ENCODE measurements at regions not wholly inside any gene's neighbourhood (a gene's known extent, or its start where the extent isn't known, plus 50 kb on each side); places are given as distances from the start of the nearest gene placed in this dataset.

DNA sequence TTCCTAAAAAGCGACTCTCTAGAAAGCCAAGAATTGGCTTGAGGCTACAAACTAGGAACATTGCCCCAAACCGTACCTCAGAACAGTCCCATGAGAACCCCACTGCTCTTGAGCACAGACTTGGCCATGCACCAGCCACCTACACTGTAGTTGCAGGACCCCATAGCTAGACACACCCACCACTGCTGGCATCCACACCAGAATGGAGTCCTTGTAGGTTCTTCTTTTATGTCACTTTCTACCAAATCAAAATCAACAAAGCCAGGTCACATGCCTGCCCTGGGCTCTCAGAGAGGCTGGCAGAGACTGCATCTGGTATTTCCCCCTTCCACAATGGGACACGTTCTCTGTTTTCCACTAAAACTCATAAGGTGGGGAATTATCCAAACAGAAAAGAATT, 290.5 kb downstream of the SHOX2 start:
- Histone ChIP-seq H4K91ac (ENCODE audit: insufficient read length, low read depth, low read length) (no peak overlapping the region), H2AK5ac (ENCODE audit: insufficient read length, low read length) (no peak overlapping the region), H3T11ph (ENCODE audit: low read length) (no peak overlapping the region), H2BK5ac (ENCODE audit: insufficient read length, low read length) (no peak overlapping the region), H2BK12ac (ENCODE audit: insufficient read length, low read depth, low read length) (no peak overlapping the region), H4K8ac (replicated peaks; ENCODE audit: insufficient read length, low read depth, low read length) (no peak overlapping the region), H3K56ac (ENCODE audit: insufficient read length, low read depth, low read length) (no peak overlapping the region), H2AFZ (ENCODE audit: low read length) (no peak overlapping the region), H2BK15ac (ENCODE audit: low read depth, low read length) (no peak overlapping the region), H3K27ac (ENCODE audit: insufficient read length, low read depth, low read length) (no peak overlapping the region), H3K79me1 (ENCODE audit: insufficient read depth, low read depth, low read length, poor library complexity, severe bottlenecking) (no peaks in the 10 kb centered on the region), H3K9ac (ENCODE audit: extremely low read depth, insufficient read length, low read length) (no peak overlapping the region), H3K27me3 (ENCODE audit: insufficient read depth, low read length) (no peaks in the 10 kb centered on the region), H2BK120ac (ENCODE audit: low read depth, low read length, poor library complexity, severe bottlenecking) (no peak overlapping the region), H4K20me1 (ENCODE audit: control insufficient read depth, insufficient read depth, insufficient read length) (no peaks in the 10 kb centered on the region), H3K23ac (ENCODE audit: insufficient read length, low read depth, low read length) (no peak overlapping the region), H3K14ac (ENCODE audit: insufficient read depth, low read length) (no peak overlapping the region), H3K4me2 (ENCODE audit: insufficient read depth, insufficient read length, low read length) (no peak overlapping the region), H3K4ac (ENCODE audit: low read depth, low read length) (no peak overlapping the region), H3K4me1 (ENCODE audit: insufficient read depth, low read length) (no peaks in the 10 kb centered on the region), H3K23me2 (ENCODE audit: insufficient read length, low read depth, low read length, poor library complexity, severe bottlenecking) (no peaks in the 10 kb centered on the region), H4K5ac (ENCODE audit: insufficient read length, low read depth, low read length) (no peak overlapping the region), H2BK20ac (ENCODE audit: low read depth, low read length, poor library complexity, severe bottlenecking) (no peak overlapping the region), H3K18ac (ENCODE audit: insufficient read length, low read depth, low read length) (no peak overlapping the region), H3K79me2 (ENCODE audit: insufficient read depth, low read length) (no peaks in the 10 kb centered on the region), H3K9me3 (ENCODE audit: control insufficient read depth, low read depth, low read length) (no peaks in the 10 kb centered on the region)
- H3K9me3 Mint-ChIP-seq = no peaks in the 10 kb centered on the region
- TF ChIP-seq, protein P1, sequence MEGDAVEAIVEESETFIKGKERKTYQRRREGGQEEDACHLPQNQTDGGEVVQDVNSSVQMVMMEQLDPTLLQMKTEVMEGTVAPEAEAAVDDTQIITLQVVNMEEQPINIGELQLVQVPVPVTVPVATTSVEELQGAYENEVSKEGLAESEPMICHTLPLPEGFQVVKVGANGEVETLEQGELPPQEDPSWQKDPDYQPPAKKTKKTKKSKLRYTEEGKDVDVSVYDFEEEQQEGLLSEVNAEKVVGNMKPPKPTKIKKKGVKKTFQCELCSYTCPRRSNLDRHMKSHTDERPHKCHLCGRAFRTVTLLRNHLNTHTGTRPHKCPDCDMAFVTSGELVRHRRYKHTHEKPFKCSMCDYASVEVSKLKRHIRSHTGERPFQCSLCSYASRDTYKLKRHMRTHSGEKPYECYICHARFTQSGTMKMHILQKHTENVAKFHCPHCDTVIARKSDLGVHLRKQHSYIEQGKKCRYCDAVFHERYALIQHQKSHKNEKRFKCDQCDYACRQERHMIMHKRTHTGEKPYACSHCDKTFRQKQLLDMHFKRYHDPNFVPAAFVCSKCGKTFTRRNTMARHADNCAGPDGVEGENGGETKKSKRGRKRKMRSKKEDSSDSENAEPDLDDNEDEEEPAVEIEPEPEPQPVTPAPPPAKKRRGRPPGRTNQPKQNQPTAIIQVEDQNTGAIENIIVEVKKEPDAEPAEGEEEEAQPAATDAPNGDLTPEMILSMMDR (conservative IDR thresholded peaks at IDR 0.05) = no peak
- no peak for DNase-seq
- no peak overlapping the region for H3K4me3 Mint-ChIP-seq
- 0 out of 7 replicates have a peak overlapping the region, but pooled peaks of 1 of the 3 experiments have one; percentile 11 for H3K27ac Mint-ChIP-seq
- no peaks in the 10 kb centered on the region for H3K27me3 Mint-ChIP-seq (ENCODE audit: low read depth)
- H3K4me1 Mint-ChIP-seq = peaks cover 6 to 10% of the 10 kb centered on the region in 2 experiments
- no CpG with 5 or more reads among the region's 3 CpGs for WGBS (ENCODE audit: extremely low coverage, insufficient read length, low lambda C conversion rate)
- no peaks in the 10 kb centered on the region for H3K36me3 Mint-ChIP-seq (ENCODE audit: insufficient read depth in 1 of 3, low read depth in 3 of 3)

All from H9 (cell line).